Right ventricle myocardium inferior (tissue), 1 donor: ENCODE measurements at regions not wholly inside any gene's neighbourhood (a gene's known extent, or its start where the extent isn't known, plus 50 kb on each side); places are given as distances from the start of the nearest gene placed in this dataset.

ENCODE experiments used
- ATAC-seq: fragments of 200-7000 bp; cut with Tn5 transposase; one replicate; pipeline ENCODE4 v1.9.1; 2020; ENCODE audit warnings: mild to moderate bottlenecking, moderate library complexity
- DNase-seq: peaks from one replicate; pipeline ENCODE4 v3.0.0; 2021; ENCODE audit errors: missing footprints
- intact Hi-C: fragments of 100-400 bp; cut with DNase I; formaldehyde crosslinking; loops from one replicate; pipeline ENCODE4 v1.11.0; 2022
- donor health status: DM: no; HTN: yes; CAD: no; lungs with severe emphysema.

DNA sequence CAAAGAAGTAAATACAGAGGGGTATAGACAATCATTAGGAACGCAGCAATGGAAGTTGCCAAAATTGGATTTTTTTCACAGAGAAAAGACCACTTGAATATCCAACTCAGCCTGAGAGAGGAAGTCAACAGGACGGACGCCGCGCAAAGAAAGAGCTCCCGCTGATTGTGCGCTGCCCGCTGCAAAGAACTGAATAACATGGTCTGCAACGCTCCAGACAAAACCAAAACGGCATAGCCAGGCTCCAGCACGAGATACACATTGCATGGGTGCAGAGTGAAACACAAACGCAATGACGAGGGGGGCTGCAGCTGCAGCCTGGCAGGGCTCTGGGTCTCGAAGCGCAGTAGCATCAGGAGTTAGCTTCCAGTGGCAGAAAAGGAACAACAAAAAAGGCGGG is 113.9 kb upstream of the MGMT start:
- intact Hi-C loops = no loop called here
- no peak for ATAC-seq
- no peak for DNase-seq

DNA sequence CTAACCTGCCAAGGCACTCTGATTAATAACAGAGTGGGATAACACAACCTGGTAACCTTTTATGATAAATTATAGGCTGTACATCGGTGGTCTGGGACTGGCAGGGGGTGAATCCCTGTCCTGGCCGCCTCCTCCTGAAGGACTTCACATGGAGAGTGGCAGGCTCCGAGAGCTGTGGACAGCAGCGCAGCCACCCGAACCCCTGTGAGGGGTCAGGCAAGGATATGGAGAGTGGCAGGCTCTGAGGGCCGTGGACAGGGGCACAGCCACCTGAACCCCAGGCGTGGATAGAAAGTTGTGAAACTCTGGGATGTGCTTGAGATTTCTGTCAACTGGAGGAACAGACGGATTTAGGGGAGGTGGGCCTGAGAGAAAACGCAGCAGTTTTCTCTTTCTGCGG is 107.0 kb upstream of the MGMT start:
- DNase-seq (no peak), ATAC-seq (no peak)
- intact Hi-C loops = no loop called here

DNA sequence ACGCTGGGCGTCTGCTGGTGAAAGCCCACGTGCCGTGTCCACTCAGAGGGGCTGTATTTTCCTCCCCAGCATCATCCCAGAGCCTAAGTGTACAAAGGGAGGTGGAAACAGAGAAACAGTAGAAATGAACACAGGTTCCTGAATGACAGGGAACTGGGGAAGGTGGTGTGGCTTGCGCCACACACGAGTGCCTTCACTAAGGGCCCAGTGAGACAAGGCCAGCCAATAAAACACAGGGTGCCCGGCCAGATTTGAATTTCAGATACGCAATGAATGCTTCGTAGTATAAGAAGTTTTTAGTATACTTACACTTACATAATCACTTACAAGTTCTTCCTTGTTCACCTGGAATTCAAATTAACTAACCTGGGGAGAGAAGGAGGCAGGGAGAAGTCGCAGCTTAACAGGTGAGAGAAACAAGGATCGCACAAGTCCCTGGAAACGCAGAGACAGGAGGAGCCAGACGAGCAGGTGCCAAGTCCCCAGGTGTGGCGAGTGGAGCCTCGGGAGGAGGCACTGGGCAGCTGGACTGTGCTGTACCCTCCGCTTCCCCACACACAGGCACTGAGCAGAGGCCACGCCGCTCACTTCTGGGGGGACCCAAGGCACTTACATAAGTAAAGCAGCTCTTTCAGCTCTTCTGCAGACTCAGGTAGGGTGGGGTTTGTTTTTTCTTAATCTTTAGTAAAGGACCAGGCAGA is 105.2 kb upstream of the MGMT start:
- ATAC-seq = no peak
- DNase-seq = no peak
- intact Hi-C loops = no loop called here

DNA sequence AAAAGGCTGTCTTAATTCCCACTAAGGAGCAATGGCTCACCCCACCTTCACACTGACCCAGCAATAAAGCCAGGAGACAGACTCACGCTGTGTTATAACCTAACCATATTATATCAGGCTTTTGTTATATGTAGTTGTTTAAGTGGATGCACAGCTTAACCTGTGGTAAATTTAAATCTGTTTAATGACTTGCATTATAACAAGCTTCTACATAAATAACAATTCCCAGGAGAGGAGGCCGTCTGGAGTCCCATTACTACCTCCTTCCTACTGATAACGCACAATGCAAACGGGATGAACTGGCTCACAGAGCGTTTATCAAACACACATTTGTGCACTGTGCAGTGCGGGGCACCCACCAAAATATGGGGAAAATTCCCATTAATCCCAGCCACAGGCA is 102.1 kb upstream of the MGMT start:
- intact Hi-C loops = no loop called here

DNA sequence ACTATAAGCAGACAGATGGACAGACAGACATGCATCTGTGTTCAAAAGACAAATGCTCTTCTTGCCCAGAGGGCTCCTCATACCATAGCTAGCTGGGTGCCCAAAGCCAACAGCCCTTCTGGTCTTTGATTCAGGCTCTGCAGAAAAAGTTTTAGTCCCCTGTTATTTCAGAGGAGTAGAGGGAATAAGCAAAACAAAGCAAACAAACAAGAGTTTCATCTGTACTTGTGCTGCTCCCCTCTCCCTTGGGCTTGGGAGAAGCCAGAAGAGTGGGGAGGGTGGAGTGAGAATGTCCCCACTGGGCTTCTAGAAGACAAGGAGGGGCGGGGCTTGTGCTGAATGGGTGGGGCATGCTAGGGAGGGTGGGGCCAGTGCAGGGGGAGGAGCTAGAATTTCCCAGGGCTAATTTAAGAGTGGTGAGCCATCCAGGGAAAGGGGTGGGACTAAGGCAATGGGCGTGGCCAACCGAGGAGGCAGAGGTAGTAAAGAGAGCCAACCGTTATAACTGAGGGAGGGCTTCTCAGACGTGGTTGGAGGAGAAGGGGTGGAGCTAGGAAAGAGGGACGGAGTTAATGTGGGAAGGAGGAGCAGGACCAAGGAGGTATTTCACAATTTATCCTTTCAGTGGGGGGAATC is 101.2 kb upstream of the MGMT start:
- no peak for DNase-seq
- intact Hi-C loops = no loop called here
- ATAC-seq = no peak

More for the DNA sequence above, 102.1 kb upstream of the MGMT start:
- DNase-seq (no peak), ATAC-seq (no peak)

DNA sequence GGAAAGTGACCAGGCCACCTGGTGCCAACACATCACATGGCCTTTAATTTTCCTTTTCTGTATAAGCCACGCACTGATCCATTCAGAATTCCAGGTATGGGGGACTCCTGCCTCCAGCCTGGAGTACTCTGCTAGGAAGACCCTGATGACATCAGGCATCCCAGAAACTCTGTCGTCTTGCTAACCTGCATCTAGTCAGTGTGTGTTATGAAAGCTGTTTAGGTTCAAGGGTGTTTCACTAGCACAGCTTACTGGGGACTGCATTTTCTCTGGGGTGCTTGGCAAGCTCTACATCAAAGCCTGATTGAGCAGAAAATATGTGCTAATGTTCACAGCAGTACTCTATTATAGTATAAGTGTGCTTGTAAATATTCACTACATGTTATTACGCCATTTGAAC is 100.6 kb upstream of the MGMT start:
- intact Hi-C loops = no loop called here
- DNase-seq (no peak), ATAC-seq (no peak)

DNA sequence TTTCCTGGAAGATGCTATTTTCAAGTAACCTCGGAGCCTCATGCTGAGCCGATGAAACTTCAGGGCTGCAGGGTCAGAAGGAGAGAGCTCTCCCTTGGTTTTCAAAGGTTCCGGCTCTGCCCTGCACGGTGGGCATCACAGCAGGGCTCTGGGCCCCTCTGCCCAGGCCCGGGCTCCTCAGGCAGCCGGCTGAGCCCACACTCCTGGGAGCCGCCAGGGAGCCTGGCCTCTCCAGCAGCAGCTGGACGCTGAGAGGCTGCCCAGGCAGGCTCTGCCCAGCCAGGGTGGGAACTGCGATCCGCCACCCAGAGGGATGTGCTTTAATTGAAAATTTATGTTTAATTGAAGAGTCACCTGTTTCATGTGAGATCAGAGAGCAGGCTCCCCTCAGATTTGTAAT is 97.5 kb upstream of the MGMT start:
- no peak for DNase-seq
- ATAC-seq = no peak
- intact Hi-C loops = no loop called here

DNA sequence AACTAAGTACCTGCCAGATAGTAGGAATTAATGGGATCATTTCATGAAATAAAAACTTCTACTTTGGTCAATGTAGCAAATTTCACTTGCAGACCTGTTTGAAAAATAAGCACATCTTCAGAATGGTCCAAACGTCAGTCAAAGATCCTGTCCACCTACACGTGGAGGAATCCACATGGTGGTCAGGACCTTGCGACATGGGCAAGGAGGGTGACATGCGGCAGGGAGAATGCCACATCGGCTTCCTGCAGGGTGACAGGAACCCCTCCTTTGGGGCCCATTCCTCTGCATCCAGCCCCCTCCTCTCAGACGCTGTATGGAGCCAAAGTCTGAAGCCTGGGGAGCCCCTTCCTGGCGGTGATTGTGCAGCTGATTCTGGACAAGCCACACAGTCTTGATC is 95.5 kb upstream of the MGMT start:
- no peak for DNase-seq

DNA sequence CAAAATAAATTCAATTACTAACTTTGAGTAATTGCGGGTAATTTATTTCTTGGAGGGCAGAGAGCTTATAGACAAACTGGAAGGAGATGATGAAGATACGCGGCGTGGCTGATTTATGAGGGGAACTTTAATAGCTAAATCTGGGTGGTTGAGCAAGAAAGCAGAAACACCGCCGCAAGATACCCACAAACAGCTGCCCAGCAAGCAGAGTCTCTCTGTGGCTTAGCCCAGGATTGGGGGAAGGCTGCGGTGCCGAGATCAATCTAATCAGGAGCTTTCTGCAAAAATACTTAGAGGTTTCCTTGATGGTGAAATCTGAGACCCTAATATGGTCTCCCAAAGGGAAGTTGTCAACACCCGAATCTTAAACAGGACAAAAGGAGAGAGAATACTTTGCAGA is 94.9 kb upstream of the MGMT start:
- DNase-seq (no peak), ATAC-seq (no peak)
- intact Hi-C loops = no loop called here

More for the DNA sequence above, 95.5 kb upstream of the MGMT start:
- intact Hi-C loops = no loop called here
- ATAC-seq = no peak

DNA sequence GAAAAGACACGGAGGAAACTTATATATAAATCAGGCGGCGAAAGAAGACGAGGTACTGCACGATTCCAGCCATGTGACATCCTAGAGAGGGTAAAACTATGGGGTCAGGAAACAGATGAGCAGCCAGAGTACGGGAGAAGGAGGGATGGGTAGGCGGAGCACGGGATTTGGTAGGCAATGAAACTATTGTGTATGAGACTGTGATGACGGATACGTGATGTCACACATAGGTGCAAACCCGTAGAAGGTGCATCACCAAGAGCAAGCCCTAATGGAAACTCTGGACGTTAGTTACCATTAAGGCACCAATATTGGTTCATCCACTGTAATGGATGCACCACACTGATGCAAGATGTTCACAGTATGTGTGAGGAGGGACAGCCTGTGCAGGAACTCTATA is 93.8 kb upstream of the MGMT start:
- no peak for DNase-seq
- intact Hi-C loops = no loop called here
- no peak for ATAC-seq

DNA sequence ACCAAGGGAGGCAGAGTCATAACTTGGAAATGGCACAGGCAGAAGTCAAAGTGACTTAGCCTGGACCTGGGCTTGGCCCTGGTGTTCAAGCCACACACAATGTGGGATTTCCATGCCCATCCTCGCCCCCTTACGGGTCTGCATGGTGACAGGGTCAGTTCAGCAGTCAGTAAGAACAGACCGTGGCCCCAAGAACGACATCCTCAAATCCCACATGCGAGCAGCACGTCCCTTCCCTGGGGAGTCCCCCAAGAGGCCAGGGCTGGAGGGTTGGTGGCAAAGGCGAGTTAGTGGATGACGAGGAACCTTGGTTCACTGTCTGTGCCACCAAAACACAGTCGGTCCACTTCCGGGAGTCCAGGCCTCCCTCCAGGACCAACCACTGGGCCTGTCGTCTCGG is 93.3 kb upstream of the MGMT start:
- ATAC-seq = no peak

DNA sequence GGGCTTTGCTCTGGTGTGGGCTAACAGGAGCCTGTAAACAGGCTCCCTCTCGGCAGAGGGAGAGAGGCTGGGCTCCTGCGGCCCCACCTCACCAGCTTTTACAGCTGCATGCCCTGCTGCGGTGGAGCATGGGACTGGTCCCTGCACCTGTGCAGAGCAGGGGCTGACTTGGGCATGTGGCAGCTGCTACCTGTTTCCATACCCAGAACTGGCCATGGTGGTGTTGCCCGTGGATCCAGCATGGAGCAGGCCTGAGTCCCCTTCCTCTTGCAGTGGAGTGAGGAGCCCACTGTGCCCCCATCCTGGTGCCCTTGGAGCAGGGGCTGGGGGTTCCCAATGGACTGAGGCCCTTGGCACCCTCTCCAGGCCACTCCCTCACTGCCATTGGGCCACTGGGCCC is 91.9 kb upstream of the MGMT start:
- DNase-seq (peak; percentile 66), ATAC-seq (no peak)
- intact Hi-C loops = no loop called here

More for the DNA sequence above, 93.3 kb upstream of the MGMT start:
- intact Hi-C loops = no loop called here
- DNase-seq = no peak

DNA sequence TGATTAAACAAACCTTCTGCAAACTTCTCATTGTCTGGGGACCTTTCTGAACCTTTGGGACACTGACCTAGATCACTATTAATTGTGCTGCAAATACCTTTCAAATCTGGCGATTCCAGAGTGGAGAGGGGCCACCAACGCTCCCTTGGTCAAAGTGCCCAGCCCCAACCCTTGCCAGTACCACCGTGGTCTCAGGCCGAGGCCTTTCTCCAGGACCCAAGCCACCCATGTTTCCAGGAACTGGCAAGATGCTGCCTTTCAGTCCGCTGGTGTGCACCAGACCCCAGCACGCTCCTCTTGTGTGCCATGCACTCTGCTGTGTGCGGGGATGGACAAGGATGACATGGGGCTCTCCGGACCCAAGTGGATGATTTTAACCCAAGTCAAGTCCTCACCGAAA is 91.1 kb upstream of the MGMT start:
- ATAC-seq (no peak), DNase-seq (no peak)
- intact Hi-C loops = no loop called here

DNA sequence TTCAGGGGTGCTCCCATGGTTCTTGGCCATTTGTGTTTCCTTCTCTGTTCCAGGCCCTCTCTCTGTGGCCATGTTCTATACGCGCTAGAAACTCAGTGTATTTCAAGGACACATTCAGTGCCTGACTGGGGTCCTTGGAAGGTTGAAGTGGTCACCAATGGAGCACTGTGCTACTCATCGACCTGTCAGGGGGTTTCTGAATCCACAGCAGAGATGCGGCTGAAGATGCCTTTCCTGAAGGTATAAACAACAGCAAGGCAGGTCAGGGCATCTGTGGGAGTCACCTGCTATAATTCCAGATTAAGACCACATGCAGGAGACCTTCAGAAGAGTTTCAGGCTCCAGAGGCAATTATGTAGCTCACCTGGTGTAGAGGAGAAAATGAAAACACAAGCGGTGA is 86.8 kb upstream of the MGMT start:
- ATAC-seq = no peak
- intact Hi-C loops = no loop called here
- no peak for DNase-seq

DNA sequence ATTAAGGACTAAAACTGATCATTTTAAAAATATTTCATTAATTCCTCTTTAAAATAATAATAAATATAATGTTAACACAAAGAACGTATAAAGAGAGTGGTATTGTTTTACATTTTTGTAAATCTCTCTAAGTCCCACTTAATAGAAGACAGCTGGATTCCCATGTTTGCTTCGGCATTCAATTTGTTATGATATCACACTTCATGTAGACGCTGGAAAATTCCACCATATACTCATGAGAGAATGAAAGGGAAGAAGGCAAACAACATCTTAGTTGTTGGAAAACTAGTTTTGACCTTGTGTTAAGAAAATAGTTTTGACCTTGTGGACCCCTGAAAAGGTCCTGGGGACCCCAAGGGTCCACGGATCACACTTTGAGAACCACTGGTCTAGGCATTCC is 85.3 kb upstream of the MGMT start:
- no peak for ATAC-seq
- no peak for DNase-seq
- intact Hi-C loops = no loop called here

DNA sequence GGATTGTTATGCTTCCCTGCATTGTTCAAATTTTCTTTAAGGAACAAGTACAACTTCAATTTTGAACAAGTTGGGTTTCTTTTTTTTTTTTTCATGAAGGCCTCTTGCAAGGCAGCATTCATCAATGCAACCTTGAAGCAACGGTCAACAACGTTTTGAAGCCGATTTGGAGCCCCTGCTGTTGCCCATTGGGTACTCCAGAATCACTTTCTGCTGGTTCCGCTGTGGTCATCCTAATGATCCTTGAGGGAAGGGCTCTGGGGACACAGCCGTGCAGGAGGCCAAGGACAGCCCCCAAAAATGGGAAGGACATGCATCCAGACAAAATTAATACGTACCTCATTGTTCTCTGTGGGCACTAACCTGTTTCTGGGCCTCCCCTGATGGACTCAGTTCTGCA is 84.6 kb upstream of the MGMT start:
- DNase-seq = no peak
- ATAC-seq = no peak
- intact Hi-C loops = no loop called here

DNA sequence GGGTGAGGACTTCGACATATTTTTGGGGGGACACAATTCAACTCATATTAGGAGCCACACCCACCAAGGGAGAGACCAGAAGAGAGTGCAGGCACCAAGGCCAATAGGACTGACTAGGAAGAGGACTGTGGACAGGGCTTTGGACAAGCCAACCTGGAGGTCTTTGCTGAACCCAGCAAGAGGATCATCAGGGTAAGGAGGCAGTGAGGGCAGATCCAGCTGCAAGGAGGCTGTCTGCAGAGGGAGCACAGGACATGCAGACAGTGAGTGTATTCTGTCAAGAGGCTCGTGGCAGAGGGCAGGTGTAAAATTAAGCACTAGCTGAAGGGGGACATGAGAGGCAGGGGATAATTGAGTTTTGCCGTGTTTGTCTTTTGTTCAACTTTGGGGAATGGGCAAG is 83.4 kb upstream of the MGMT start:
- ATAC-seq (no peak), DNase-seq (no peak)
- intact Hi-C loops = no loop called here

DNA sequence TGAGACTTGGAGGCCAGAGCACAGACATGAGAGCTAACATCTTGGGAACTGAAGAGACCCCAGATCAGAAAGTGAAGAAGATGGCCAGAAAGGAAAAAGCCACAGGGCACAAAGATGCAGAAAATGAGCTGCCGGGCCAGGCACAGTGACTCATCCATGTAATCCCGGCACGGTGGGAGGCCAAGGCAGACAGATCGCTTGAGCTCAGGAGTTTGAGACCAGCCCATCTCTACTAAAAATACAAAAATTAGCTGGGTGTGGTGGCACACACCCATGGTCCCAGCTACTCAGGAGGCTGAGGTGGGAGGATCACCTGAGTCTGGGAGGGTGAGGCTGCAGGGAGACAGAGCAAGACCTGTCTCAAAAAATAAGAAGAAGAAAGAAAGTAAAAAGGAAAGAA is 81.4 kb upstream of the MGMT start:
- DNase-seq = no peak
- intact Hi-C loops = no loop called here
- no peak for ATAC-seq

DNA sequence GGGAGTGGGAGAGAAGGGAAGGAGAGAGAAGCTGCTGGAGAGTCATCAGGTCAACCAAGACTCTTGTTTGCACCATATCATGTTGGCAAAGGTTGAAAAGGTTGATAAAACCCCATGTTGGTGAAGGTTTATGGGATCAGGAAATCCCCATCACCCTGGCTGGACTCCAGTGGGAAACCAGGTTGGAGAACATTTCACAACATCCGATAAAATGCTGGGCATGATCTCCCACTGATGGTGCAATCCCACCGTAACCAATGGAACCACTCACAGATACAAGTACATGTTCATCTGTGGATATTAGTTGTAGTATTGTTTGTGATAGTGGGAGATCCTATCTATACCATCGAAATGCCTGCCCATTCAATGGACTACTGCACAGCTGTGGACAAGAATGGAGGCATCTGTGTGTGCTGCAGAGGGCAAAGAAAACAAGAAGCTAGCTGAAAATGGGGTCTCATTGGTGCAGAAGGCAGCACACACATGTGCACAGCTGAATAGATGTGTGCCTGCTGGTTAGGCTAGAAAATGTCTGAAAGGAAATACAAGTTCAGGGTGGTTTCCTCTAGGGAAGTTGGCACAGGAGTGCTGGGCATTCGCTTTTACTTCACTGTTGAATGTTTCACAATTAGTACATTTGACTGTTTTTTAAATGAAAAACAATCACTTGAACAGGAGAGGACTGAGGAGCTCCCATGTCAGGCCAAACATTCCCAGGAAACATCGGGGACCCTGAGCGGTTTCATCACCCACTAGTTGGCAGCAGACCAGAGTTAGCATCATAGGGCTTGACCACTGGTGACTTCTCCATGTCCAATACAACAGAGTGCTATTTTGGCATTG is 80.4 kb upstream of the MGMT start:
- no peak for DNase-seq
- ATAC-seq = no peak
- intact Hi-C loops = no loop called here

DNA sequence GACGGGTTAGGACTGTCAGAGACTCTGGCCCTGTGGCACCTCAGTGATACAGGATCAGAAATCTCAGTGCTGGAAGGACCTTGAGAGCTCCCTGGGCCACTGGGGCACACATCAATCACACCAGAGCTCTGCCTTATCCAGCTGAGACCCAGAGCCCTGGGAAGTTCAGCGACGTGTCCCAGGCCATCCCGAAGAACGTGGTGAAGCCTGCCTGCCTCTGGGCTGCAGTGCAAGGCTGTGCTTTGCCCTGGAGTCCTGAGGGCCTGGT is 79.8 kb upstream of the MGMT start:
- intact Hi-C loops = no loop called here
- DNase-seq = no peak
- ATAC-seq = no peak
